Transverse colon (tissue), 4 donors: ENCODE measurements at regions not wholly inside any gene's neighbourhood (a gene's known extent, or its start where the extent isn't known, plus 50 kb on each side); places are given as distances from the start of the nearest gene placed in this dataset.

Experiments
- EP300 ChIP-seq: sonication (generic); formaldehyde crosslinking; IDR thresholded peaks from one replicate; pipeline ENCODE4 v1.6.1; 2017; ENCODE audit warnings: antibody characterized with exemption, low read depth
- POLR2AphosphoS5 ChIP-seq, 3 donors: sonication (generic); formaldehyde crosslinking; IDR thresholded peaks; one replicate each; pipeline ENCODE4 v1.6.1; 2016; ENCODE audit warnings: antibody characterized with exemption in 3 of 3
- TF ChIP-seq, protein P1 (sequence below), 5 experiments: fragments of 200-600 bp in 3 of 5; fragments of 450-650 bp in 2 of 5; sonication (generic) in 3 of 5; IDR thresholded peaks; 1 replicate in 2 of 5; 2 replicates in 3 of 5; pipeline ENCODE4 v1.5.1; 2016 to 2017; ENCODE audit warnings: antibody characterized with exemption in 5 of 5, inconsistent platforms in 3 of 5, mild to moderate bottlenecking in 2 of 5, moderate library complexity in 1 of 5

DNA sequence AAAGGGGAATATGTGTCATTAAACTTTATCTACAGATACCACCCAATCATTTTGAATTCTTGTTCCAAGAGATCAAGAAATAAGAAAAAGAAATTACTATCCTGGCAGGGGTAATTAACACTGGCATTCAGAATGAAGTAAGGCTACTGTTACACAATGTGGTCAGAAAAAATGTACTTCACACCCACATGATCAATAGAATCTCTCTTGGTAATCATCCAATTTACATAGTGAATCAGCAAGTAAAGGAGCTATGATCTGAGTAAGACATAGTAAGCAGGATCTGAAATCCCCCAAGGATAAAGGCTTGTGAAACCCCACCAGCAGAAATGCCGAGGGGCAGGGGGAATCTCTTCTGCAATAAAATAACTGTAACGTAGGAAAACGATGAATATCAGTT is 466.5 kb downstream of the FAM181B start:
- TF ChIP-seq, protein P1, sequence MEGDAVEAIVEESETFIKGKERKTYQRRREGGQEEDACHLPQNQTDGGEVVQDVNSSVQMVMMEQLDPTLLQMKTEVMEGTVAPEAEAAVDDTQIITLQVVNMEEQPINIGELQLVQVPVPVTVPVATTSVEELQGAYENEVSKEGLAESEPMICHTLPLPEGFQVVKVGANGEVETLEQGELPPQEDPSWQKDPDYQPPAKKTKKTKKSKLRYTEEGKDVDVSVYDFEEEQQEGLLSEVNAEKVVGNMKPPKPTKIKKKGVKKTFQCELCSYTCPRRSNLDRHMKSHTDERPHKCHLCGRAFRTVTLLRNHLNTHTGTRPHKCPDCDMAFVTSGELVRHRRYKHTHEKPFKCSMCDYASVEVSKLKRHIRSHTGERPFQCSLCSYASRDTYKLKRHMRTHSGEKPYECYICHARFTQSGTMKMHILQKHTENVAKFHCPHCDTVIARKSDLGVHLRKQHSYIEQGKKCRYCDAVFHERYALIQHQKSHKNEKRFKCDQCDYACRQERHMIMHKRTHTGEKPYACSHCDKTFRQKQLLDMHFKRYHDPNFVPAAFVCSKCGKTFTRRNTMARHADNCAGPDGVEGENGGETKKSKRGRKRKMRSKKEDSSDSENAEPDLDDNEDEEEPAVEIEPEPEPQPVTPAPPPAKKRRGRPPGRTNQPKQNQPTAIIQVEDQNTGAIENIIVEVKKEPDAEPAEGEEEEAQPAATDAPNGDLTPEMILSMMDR (IDR thresholded peaks at IDR 0.05) = no peak
- TF ChIP-seq POLR2AphosphoS5 (IDR thresholded peaks at IDR 0.05) = no peak
- no peak for TF ChIP-seq EP300
